ENCODE measurements at regions not wholly inside any gene's neighbourhood (a gene's known extent, or its start where the extent isn't known, plus 50 kb on each side); places are given as distances from the start of the nearest gene placed in this dataset.

GRCh38 chr12:38144601-38145436 is 171.8 kb upstream of the ALG10B start:
- H3K4me1 ChIP-seq (ENCODE audit: control insufficient read depth, extremely low read depth, insufficient read depth, low read length), result no peaks in the 10 kb centered on the region
- H3K4me2 ChIP-seq (ENCODE audit: insufficient read depth, low read length), result no peak overlapping the region
- no peaks in the 10 kb centered on the region for H3K9me3 ChIP-seq (replicated peaks; ENCODE audit: control insufficient read depth, insufficient read depth, low read length)
- no peaks in the 10 kb centered on the region for H3K36me3 ChIP-seq (ENCODE audit: control insufficient read depth in 2 of 2, extremely low read depth in 1 of 2, insufficient read depth in 2 of 2, low read length in 2 of 2)
- FAIRE-seq, result no peak
- no peaks in the 10 kb centered on the region for H3K9me1 ChIP-seq (replicated peaks; ENCODE audit: control insufficient read depth, extremely low read depth, insufficient read depth, low read length)
- no peak for TF ChIP-seq POLR2A (IDR thresholded peaks at IDR 0.05; ENCODE audit: low read depth, low read length)
- TF ChIP-seq JUN (IDR thresholded peaks at IDR 0.05; ENCODE audit: borderline replicate concordance, insufficient read depth, insufficient read length, low read depth), result no peak
- TF ChIP-seq EZH2 (IDR thresholded peaks at IDR 0.05; ENCODE audit: borderline replicate concordance, low read depth, low read length, severe bottlenecking), result no peak
- no peak overlapping the region for H2AFZ ChIP-seq (ENCODE audit: low read depth, low read length)
- DNase-seq (ENCODE audit: low read depth, low spot score), result no peak
- dilution Hi-C loops (cut with MboI; ENCODE audit: extremely low pct_ligation_motif_present, low sequenced_read_pairs) (no loop called here), intact Hi-C loops (cut with micrococcal nuclease) (no loop called here)
- no peaks in the 10 kb centered on the region for H3K27me3 ChIP-seq (ENCODE audit: control insufficient read depth in 2 of 2, insufficient read depth in 2 of 2, low read length in 2 of 2)
- H3K9ac ChIP-seq (replicated peaks; ENCODE audit: extremely low read depth, insufficient read depth, low read length), result no peak overlapping the region
- no TSS peak for BruUV-seq (replicated peaks)
- no peak overlapping the region for H3K4me3 ChIP-seq (replicated peaks in 1 of 3; ENCODE audit: insufficient read depth in 1 of 3, low read depth in 1 of 3, low read length in 3 of 3)
- ChIA-PET CTCF (no interaction called here), POLR2A (no interaction called here)
- H4K20me1 ChIP-seq (replicated peaks; ENCODE audit: control insufficient read depth, extremely low read depth, insufficient read depth, low read length), result no peaks in the 10 kb centered on the region
- no peaks in the 10 kb centered on the region for H3K79me2 ChIP-seq (ENCODE audit: control insufficient read depth, insufficient read depth, low read length)
- H3K27ac ChIP-seq (ENCODE audit: insufficient read depth, low read depth, low read length), result no peak overlapping the region

- H3K79me2 ChIP-seq (ENCODE audit: control insufficient read depth, insufficient read depth, low read length), result no peaks in the 10 kb centered on the region
- FAIRE-seq (peak; percentile 98), DNase-seq (ENCODE audit: low read depth, low spot score) (no peak)
- no peak overlapping the region for H3K4me3 ChIP-seq (replicated peaks in 1 of 3; ENCODE audit: insufficient read depth in 1 of 3, low read depth in 1 of 3, low read length in 3 of 3)
- POLR2A ChIA-PET, result no interaction called here
- CTCF ChIA-PET, result no interaction called here
- no peaks in the 10 kb centered on the region for H3K9me1 ChIP-seq (replicated peaks; ENCODE audit: control insufficient read depth, extremely low read depth, insufficient read depth, low read length)
- no peaks in the 10 kb centered on the region for H3K4me1 ChIP-seq (ENCODE audit: control insufficient read depth, extremely low read depth, insufficient read depth, low read length)
- no TSS peak for BruUV-seq (replicated peaks)
- intact Hi-C loops (cut with micrococcal nuclease), result no loop called here
- H3K36me3 ChIP-seq (ENCODE audit: control insufficient read depth in 2 of 2, extremely low read depth in 1 of 2, insufficient read depth in 2 of 2, low read length in 2 of 2), result no peaks in the 10 kb centered on the region
- H3K27me3 ChIP-seq (ENCODE audit: control insufficient read depth in 2 of 2, insufficient read depth in 2 of 2, low read length in 2 of 2), result no peaks in the 10 kb centered on the region
- H3K4me2 ChIP-seq (ENCODE audit: insufficient read depth, low read length), result no peak overlapping the region
- H3K27ac ChIP-seq (ENCODE audit: insufficient read depth, low read depth, low read length), result no peak overlapping the region
- no peak for TF ChIP-seq GATA2 (IDR thresholded peaks at IDR 0.05; ENCODE audit: insufficient read depth, insufficient read length, low read depth, low read length)
- TF ChIP-seq POLR2AphosphoS5 (IDR thresholded peaks at IDR 0.05; ENCODE audit: insufficient read depth, low read depth, low read length), result no peak
- no peak for TF ChIP-seq MAX (IDR thresholded peaks at IDR 0.05; ENCODE audit: insufficient read depth, insufficient read length)
- TF ChIP-seq POLR2A (IDR thresholded peaks at IDR 0.05; ENCODE audit: low read depth, low read length), result no peak
- TF ChIP-seq CTCF (IDR thresholded peaks at IDR 0.05; ENCODE audit: extremely low read depth in 1 of 2, insufficient read depth in 1 of 2, low read depth in 1 of 2, low read length in 2 of 2), result no peak
- no peak for TF ChIP-seq JUN (IDR thresholded peaks at IDR 0.05; ENCODE audit: borderline replicate concordance, insufficient read depth, insufficient read length, low read depth)
- TF ChIP-seq MYC (IDR thresholded peaks at IDR 0.05; ENCODE audit: low read depth, low read length), result no peak
- no peak for TF ChIP-seq FOS (IDR thresholded peaks at IDR 0.05; ENCODE audit: borderline replicate concordance, insufficient read depth, low read length)
- no peak for TF ChIP-seq EZH2 (IDR thresholded peaks at IDR 0.05; ENCODE audit: borderline replicate concordance, low read depth, low read length, severe bottlenecking)
- no peak overlapping the region for H3K9ac ChIP-seq (replicated peaks; ENCODE audit: extremely low read depth, insufficient read depth, low read length)
- dilution Hi-C loops (cut with MboI; ENCODE audit: extremely low pct_ligation_motif_present, low sequenced_read_pairs), result no loop called here
- no peak overlapping the region for H2AFZ ChIP-seq (ENCODE audit: low read depth, low read length)
- no peaks in the 10 kb centered on the region for H3K9me3 ChIP-seq (replicated peaks; ENCODE audit: control insufficient read depth, insufficient read depth, low read length)
- H4K20me1 ChIP-seq (replicated peaks; ENCODE audit: control insufficient read depth, extremely low read depth, insufficient read depth, low read length), result no peaks in the 10 kb centered on the region
Measured at GRCh38 chr12:38149395-38150073, 167.0 kb upstream of the ALG10B start.
